ENCODE measurements at regions not wholly inside any gene's neighbourhood (a gene's known extent, or its start where the extent isn't known, plus 50 kb on each side); places are given as distances from the start of the nearest gene placed in this dataset.

GRCh38 chr10:105763611-105764010 is 1122.5 kb downstream of the SORCS3 start:
- TF ChIP-seq POLR2AphosphoS5 (IDR thresholded peaks at IDR 0.05) (no peak), CTCF (IDR thresholded peaks at IDR 0.05) (no peak), POLR2A (IDR thresholded peaks at IDR 0.05) (no peak), EP300 (IDR thresholded peaks at IDR 0.05) (no peak)
- 68 to 100% methylated on average over 2 of the region's 2 CpGs for WGBS, 2 donors (ENCODE audit: low coverage in 1 of 2)

GRCh38 chr10:105761576-105762260 is 1120.6 kb downstream of the SORCS3 start:
- Histone ChIP-seq H3K9me3 (no peaks in the 10 kb centered on the region), H3K27me3 (no peaks in the 10 kb centered on the region), H3K36me3 (no peaks in the 10 kb centered on the region), H3K27ac (no peak overlapping the region), H3K4me1 (no peaks in the 10 kb centered on the region), H3K4me3 (no peak overlapping the region)
- TF ChIP-seq POLR2AphosphoS5 (IDR thresholded peaks at IDR 0.05) (no peak), POLR2A (IDR thresholded peaks at IDR 0.05) (no peak), CTCF (IDR thresholded peaks at IDR 0.05) (no peak), EP300 (IDR thresholded peaks at IDR 0.05) (no peak)
- WGBS, 2 donors (ENCODE audit: low coverage in 1 of 2) = 81 to 83% methylated on average over 3 to 4 of the region's 4 CpGs
- no peak for ATAC-seq

More at GRCh38 chr10:105763611-105764010, 1122.5 kb downstream of the SORCS3 start:
- Histone ChIP-seq H3K4me3 (no peak overlapping the region), H3K9me3 (no peaks in the 10 kb centered on the region), H3K4me1 (no peaks in the 10 kb centered on the region), H3K27me3 (no peaks in the 10 kb centered on the region), H3K27ac (no peak overlapping the region), H3K36me3 (no peaks in the 10 kb centered on the region)
- ATAC-seq = no peak

- Histone ChIP-seq H3K36me3 (no peaks in the 10 kb centered on the region), H3K27me3 (no peaks in the 10 kb centered on the region), H3K4me1 (no peaks in the 10 kb centered on the region), H3K27ac (no peak overlapping the region), H3K4me3 (no peak overlapping the region), H3K9me3 (no peaks in the 10 kb centered on the region)
- TF ChIP-seq POLR2AphosphoS5 (IDR thresholded peaks at IDR 0.05) (no peak), EP300 (IDR thresholded peaks at IDR 0.05) (no peak), CTCF (IDR thresholded peaks at IDR 0.05) (no peak), POLR2A (IDR thresholded peaks at IDR 0.05) (no peak)
- WGBS, 2 donors (ENCODE audit: low coverage in 1 of 2) = 17 to 82% methylated on average over 1 to 3 of the region's 3 CpGs
- no peak for ATAC-seq
These were observed 1118.6 kb downstream of the SORCS3 start for GRCh38 chr10:105759669-105760068.

- H3K27ac ChIP-seq = no peak overlapping the region
- no peak for ATAC-seq
- 64% methylated on average over 2 of the region's 2 CpGs; no CpG with 5 or more reads in 1 of the 2 donors for WGBS, 2 donors (ENCODE audit: low coverage in 1 of 2)
These were observed 1117.3 kb downstream of the SORCS3 start for GRCh38 chr10:105758209-105758998.

More at GRCh38 chr10:105758209-105758998, 1117.3 kb downstream of the SORCS3 start:
- Histone ChIP-seq H3K9me3 (no peaks in the 10 kb centered on the region), H3K27me3 (no peaks in the 10 kb centered on the region), H3K4me1 (no peaks in the 10 kb centered on the region), H3K36me3 (no peaks in the 10 kb centered on the region), H3K4me3 (no peak overlapping the region)
- TF ChIP-seq CTCF (IDR thresholded peaks at IDR 0.05) = no peak
- TF ChIP-seq POLR2A (IDR thresholded peaks at IDR 0.05) = no peak
- no peak for TF ChIP-seq POLR2AphosphoS5 (IDR thresholded peaks at IDR 0.05)
- no peak for TF ChIP-seq EP300 (IDR thresholded peaks at IDR 0.05)
